22Rv1 (cell line): ENCODE measurements at regions not wholly inside any gene's neighbourhood (a gene's known extent, or its start where the extent isn't known, plus 50 kb on each side); places are given as distances from the start of the nearest gene placed in this dataset.

ENCODE experiments used
- H3K27ac ChIP-seq: fragments of 450-650 bp; 2 replicates; pipeline ENCODE4 v1.5.1; 2017
- CTCF ChIP-seq: fragments of 450-650 bp; IDR thresholded peaks from 2 replicates; pipeline ENCODE4 v1.5.1; 2017; ENCODE audit warnings: mild to moderate bottlenecking
- ZFX ChIP-seq: fragments of 450-650 bp; IDR thresholded peaks from 2 replicates; pipeline ENCODE4 v1.6.1; 2017; ENCODE audit warnings: antibody characterized with exemption, borderline replicate concordance

GRCh38 chr9:84207491-84207951, 133.0 kb downstream of the SLC28A3 start:
- H3K27ac ChIP-seq, result no peak overlapping the region

GRCh38 chr9:84212246-84212645, 128.3 kb downstream of the SLC28A3 start:
- TF ChIP-seq ZFX (no peak), CTCF (no peak)
- H3K27ac ChIP-seq, result no peak overlapping the region

More at GRCh38 chr9:84207491-84207951, 133.0 kb downstream of the SLC28A3 start:
- TF ChIP-seq ZFX (no peak), CTCF (no peak)

- no peak overlapping the region for H3K27ac ChIP-seq
- no peak for TF ChIP-seq ZFX
- TF ChIP-seq CTCF, result no peak
These were observed 127.6 kb downstream of the SLC28A3 start for GRCh38 chr9:84212982-84213381.

GRCh38 chr9:84216151-84216550, 124.4 kb downstream of the SLC28A3 start:
- no peak overlapping the region for H3K27ac ChIP-seq
- TF ChIP-seq ZFX (no peak), CTCF (no peak)

- TF ChIP-seq ZFX (no peak), CTCF (no peak)
- H3K27ac ChIP-seq, result no peak overlapping the region
These were observed 122.2 kb downstream of the SLC28A3 start for GRCh38 chr9:84218322-84218721.

- no peak overlapping the region for H3K27ac ChIP-seq
- no peak for TF ChIP-seq CTCF
These were observed 116.3 kb downstream of the SLC28A3 start for GRCh38 chr9:84224246-84224645.
